GM19395 (cell line): ENCODE measurements at regions not wholly inside any gene's neighbourhood (a gene's known extent, or its start where the extent isn't known, plus 50 kb on each side); places are given as distances from the start of the nearest gene placed in this dataset.

Experiments
- ATAC-seq: cut with Tn5 transposase; IDR thresholded peaks from one replicate; pipeline ENCODE4 v1.9.1; 2021; ENCODE audit warnings: mild to moderate bottlenecking, moderate library complexity; ENCODE audit not compliant: unreplicated experiment

DNA sequence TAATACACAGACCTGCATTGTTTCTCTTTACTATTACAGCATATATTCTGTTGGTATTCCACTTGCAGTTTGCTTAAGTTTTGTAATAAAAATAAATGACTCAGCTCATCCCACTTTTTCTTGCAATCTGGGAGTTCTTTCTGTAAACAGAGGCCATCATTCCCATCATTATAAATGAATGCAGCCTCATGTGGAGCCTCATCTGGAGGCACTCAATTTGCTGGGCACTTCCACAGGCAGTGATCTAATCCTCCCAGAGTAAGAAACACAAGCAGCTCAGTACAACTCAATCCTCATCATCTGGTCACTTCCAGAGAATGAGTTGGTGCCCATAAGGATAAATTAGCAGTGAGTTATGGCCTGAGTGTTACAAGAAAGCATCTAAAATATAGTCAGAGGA, 2801.9 kb downstream of the PCDH9 start:
- no peak for ATAC-seq

DNA sequence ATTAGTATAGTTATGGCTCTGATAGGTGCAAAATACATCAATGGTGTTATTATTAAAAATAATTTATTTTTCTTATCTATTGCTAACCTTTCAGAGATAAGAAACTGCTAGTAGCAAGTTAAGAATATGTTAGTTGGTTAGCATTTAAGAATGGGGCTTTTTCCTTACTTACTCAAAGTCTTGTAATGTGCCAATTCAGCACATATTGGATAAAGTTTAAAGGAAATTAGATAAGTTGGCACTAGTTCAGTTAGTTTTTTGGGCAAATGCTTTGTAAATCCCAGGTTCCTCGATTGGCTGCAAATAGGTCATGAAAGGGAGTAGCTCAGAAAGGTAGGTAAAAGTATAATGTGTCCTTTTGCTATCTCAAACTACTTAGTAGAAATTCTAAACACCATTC, 2806.7 kb downstream of the PCDH9 start:
- no peak for ATAC-seq

DNA sequence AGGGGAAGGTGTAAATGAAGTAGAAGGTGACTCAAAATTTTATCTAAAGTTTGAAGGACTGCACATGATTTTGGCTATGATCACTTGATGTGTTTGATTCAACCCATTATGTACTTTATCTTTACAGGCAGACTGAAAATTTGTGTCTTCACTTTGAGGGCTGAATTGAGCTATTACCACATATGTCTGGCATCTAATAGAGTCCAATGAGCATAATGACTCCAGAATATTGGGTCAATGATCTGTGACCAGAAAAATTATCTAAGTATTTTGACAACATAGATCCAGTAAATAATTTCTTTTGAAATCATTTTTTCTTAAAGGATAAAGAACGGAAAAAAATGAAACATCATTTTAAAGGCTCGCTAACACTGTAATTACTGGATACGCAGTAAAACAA, 2810.0 kb downstream of the PCDH9 start:
- ATAC-seq = no peak

DNA sequence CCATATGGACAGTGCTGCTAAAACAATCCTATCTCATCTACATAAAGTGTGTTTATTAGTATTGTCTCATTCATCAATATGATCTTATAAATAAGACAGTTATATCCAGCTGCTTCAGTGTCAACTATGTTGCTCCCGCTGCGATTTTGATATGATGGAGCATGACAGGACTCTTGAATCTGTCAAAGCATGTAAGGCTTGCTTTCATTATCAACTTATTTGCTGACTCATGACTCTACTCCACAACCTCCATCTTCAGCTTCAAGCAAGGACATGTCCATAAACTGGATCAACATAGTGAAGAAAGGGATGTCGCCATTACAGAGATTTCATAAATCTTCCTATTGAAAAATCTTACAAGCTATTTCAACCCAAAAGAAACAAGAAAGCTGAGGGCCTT, 2812.6 kb downstream of the PCDH9 start:
- ATAC-seq = no peak

DNA sequence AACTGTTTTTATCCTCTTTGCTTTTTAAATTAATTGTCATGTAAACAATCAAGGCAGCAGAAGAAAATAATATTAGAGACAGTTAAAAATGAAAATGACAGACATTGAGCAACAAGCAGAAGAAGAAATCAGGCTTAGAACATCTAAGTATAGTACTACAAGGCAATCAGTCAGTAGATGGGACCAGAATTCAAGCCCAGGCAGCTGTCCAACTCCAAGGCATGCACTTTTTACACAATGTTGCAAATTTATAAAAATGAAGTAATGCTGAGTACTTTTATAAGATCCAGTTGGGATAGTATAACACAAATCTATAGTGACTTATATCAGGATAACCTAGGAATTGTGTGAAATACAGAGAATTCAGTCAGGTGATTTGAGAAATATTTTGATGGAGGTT, 2815.8 kb downstream of the PCDH9 start:
- no peak for ATAC-seq

DNA sequence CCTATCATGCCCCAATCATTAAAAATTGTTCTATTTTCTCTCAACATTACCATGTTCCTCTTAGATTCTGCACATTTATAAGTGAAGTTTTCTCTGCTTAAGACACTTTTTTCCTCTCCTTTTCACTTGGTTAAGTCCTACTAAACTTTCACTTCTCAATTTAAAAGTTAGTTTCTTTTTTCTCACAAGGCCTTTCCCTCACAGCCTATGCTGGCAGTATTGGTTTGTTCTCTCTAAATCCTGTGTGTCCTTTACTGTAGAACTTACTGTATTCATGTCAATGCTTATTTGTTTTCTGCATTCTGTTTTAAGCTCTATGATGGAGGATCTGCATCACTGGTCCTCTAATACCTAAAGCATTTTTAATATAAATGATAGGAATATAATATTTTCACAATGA, 2816.6 kb downstream of the PCDH9 start:
- ATAC-seq = no peak

DNA sequence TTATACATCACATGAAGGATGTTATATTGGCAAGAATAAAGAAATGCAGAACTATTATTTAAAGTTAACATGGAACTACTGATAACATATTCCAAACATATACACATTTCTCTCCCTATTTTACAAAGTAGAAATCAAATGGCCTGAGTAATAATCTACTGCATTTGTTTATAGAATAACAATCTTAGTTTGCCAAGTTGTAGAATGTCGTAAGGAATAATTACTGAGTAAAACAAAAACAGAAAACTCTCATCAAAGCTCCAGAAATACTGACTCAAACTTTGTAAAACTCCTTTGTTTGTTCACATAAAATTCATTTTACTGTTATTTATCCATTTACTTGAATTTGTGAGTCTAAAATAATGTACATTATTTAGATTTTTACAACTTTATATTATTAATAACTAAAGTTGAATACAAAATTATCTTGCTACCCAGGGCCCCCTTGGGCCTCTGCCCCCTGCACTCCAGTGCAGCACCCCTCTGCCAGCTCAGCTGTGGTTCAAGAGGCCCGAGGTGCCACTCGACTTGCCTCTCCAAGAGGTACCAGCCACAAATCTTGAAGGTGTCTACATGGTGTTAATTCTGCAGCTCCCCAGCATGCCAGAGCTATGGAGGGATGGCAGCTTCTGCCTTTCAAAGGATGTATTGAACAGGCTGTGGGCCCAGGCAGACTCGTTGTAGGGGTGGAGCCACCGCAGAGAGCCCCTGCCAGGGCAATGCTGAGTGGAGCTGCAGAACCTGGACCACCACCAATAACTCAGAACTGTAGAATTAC, 2819.7 kb downstream of the PCDH9 start:
- no peak for ATAC-seq

DNA sequence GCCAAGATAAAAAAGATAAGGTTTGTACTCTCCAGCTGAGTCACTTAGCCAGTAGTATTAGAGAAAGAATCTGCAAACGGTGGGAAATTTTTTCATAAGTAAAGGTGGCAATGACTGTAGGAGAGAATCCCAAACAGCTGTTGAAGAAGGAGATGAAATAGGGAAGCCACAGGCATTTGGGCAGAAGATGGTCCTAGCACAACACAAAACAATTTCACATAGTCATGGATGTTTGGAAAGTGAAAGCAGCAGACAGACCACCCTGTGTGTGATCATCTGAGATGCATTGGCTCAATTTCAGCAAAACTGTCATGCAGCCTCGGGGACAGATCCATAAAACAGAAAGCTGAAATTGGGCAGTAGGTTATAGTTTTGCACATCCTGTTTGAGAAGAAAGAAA, 2832.4 kb downstream of the PCDH9 start:
- ATAC-seq = no peak

DNA sequence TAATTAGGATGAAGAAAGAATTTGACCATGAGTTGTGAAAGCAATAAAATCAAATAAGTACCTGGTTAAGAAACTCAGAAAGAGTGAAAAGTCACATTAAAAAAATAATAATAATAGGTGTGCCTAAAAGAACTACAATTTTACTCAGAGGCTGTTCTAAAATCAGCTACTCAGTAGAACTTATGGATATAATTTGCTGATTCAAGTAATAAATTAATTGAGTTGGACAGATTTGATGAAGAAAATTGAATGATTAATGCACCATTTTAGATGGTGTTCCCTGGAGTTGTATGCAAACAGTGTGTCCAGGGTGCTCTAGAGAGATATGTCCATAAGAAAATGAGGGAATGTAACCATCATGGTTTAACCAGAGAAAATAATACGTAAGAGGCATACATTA, 2852.5 kb downstream of the PCDH9 start:
- no peak for ATAC-seq

DNA sequence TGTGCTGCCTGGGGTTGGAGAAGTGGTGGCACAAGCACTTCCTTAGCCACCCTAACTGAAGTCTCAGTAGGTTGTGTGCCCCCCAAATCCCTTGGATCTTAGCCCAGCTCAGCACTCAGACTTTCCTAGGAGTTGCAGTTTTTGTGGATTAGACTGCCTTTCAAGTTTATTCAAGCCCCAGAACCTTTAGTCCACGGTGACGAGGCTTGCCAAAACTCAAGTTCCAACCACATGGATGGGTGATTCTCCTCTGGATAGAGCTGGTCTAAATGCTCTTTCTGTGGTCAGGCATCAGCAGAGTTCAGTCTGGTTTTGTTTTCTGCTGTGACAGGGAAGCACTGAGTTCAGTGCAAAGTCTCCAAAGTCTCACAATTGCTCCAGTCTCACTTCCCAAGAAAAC, 2858.7 kb downstream of the PCDH9 start:
- ATAC-seq = no peak

DNA sequence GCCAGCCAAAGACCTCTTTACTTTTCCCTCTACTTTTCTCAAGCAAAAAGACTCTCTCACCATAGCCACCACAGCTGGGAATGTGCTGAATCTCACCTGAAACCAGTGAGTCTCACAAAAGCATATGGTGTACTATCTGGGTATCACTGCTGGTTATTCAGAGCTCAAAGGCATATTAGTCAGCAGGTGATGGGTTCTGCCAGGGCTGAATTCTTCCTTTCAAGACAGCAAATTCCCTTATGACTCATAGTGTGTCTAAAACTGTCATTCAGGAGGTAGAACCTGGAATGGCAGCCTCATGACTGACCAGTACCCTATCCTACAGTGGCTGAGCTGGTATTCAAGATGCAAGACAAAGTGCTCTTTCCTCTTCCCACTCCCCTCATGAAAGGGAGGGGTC, 2859.1 kb downstream of the PCDH9 start:
- ATAC-seq = no peak

DNA sequence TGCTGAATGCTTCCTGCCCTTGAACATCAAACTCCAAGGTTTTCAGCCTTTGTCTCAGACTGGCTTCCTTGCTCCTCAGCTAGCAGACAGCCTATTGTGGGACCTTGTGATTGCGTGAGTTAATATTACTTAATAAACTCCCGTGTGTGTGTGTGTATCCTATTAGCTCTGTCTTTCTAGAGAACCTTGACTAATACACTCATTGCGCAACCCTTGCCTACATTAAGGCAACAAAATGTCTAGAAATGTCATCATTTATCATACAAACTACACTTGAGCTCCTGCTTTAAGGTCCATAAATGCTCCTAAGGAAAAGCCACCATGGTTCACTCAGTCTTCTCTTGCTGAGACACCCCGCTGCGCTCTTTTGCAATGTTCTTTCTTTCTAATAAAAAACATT, 2861.0 kb downstream of the PCDH9 start:
- no peak for ATAC-seq

DNA sequence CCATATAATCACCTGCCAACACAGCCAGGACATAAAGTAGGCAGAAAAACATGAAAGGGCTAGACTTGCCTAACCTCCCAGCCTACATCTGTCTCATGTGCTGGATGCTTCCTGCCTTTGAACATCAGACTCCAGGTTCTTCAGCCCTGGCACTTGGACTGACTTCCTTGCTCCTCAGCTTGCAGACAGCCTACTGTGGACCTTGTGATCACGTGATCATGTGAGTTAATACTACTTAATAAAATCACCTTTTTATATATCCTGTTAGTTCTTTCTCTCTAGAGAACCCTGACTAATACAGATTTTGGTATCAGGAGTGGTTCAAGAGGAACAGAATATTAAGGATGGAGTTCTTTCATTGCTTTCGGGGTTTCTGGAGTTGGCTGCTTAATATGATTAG, 2867.6 kb downstream of the PCDH9 start:
- no peak for ATAC-seq

DNA sequence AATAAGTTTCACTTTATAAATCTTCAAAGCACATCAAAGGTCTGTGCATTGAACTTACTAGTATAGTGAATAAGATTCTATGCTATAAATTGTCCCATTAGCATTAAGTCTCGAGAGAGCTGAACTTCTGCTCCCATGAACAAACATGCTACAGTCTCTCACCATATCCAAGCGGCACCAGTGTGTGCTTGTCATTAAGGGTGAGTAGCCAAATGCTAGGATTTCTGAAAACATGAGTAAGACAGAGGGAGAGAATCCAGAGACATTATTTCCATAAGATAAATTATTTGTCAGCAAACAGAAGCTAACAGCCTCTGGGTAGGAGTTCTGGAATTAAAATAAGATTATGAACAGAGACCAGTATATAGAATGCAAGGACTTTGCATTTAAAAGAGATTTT, 2882.5 kb downstream of the PCDH9 start:
- no peak for ATAC-seq

DNA sequence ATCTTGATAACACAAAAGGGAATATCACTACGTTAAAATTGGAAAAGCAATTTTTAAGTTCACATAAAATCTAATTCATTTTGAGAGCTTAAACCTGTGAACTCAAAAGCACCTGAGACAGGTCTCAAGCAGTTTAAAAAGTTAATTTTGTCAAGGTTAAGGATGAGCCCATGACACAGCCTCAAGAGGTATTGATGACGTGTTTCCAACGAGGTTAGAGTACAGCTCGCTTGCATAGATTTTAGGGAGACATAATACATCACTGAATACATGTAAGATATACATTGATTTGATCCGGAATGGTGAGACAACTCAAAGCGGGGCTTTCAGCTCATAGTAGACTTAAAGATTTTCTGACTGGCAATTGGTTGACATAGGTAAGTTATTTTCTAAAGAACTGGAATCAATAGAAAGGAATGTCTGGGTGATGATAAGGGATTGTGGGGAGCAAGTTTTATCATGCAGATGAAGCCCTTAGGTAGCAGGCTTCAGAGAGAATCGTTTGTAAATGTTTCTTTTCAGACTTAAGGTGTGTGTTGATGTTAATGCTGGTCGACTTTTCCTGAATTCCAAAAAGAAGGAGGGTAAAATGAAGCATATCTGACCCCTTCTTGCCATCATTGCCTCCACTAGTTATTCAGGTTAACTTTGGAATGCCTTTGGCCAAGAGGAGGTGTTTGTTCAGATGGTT, 2890.6 kb downstream of the PCDH9 start:
- ATAC-seq = no peak

DNA sequence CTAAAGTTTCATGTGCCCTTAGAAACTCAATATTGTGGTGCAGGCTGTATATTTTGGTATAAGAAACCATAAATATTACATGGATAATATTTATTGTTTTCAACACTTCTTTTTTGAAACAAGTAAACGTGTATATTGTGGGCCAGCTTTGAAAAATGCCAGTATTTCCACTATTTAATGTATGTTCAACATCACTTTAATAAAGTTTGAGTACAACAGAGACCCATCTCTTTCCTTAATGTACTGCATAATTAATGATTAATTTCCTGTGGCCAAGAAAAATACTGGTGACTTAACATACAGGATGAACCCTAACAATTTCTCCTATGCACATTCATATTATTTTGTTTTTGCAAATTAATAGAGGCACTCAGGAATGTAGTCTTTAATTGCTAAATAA, 2891.5 kb downstream of the PCDH9 start:
- ATAC-seq = no peak

DNA sequence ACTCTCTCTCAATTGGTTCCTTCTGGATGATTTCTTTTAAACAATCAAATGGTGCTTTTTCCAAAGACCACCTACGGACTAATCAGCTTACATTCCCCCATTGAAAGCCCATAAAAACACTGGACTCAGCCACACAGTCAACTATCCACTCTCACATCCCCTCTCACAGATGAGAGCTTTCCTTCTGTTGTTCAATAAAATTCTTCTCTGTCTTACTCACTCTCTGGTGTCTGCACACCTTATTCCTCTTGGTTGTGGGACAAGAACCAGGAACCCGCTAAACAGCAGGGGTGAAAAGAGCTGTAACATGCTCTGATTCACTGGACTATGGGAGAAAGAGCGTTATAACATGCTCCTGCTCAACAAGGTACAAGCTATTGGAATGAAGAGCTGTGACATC, 2896.2 kb downstream of the PCDH9 start:
- no peak for ATAC-seq

DNA sequence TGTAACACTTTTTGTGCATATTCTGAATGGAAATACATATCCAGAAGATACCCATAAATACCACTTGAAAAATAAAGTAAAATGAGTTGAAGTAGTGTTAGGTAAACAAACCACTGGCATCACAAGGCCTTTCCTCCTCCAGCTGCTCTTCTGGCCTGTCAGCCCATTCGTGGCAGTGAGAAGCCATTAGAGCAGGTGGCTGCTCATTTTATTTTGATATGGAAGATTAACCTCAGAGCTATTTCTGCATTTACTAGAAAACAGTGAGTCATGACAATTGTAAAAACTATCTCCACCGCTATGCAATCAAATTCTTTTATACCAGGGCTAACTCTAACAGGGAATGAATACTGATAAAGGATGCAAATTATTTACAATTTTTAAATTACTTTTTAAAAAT, 2898.1 kb downstream of the PCDH9 start:
- ATAC-seq = no peak

DNA sequence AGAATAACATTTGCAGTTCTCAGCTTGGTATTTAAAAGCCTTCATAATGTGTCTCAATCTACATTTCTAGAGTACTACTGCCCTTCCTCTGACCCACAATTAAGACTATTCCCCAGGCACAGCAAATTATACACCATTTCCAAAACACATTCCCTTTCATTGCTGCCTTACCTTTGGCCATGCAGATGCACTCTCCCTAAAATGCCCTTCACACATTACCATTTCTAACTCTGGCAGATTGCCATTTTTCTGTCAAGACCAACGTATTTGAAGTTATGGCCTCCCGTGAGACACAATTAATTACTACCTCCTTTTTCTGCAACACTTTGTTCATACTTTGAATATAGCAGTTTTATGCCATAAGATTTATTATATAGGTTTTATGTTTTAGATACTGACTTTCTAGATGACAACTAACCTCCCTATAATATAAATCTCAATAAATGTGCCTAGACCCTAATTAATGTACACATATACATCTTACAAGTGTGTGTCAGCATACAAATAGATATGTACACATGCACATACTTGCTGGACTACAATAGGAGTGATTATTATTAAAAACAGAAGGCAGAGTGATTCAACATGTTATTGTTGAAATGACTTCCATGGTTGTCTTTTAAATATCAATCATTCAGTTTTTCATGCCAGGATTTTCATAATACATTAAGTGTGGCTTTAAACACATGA, 2902.5 kb downstream of the PCDH9 start:
- ATAC-seq = no peak

DNA sequence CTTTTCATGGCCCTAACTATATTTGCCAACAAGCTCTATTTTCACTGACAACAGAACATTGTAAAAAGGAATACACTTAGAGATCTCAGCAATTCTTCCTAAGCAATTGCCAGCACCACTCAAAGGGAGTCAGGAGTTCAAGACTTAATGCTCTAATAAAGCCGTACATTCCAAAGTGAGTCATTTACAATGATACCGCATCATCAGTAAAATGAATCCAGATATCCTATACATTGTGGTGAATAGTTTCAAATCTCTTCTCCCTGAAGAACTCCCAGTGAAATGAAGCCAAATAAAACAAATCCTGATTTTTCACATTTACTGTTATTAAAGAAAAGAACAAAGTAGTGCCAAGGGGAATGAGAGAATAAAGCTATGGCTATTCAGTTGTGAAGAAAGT, 2898.7 kb upstream of the PCDH20 start:
- no peak for ATAC-seq

DNA sequence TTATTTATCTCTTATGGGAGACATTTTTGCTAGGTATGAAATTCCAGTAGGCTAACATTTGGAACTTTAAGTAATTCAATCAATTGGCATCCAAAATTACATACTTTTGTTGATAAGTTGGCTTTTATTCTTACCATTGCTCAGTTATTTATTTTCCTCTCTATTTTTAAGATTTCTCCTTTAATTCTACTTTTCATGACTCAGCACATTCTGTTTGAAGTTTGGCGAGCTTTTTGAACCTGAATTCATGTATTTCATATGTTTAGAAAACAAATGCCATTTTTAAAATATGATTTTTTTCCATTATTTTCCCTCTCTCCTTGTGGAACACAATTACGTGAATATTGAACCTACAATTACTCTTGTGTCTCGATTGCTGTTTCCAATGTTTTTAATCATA, 2896.3 kb upstream of the PCDH20 start:
- ATAC-seq = no peak

DNA sequence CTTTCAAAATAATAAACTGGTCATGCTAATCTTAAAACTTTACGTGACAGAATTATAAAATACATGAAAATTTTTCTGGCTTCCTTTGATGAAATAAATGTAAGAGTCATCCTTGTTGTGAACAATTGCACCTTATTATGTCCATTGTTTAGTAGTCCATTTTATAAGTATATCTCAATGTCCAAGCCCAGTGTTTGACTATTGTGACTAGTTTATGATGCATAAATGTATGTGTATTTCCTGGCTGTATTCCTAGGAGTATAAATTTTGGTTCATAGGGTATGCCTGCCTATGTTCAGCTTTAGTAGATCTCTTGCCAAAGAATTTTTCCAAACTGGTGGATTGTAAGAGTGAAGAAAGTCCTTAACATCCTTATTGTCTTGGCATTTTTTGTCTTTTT, 2895.5 kb upstream of the PCDH20 start:
- ATAC-seq = no peak
